ENCODE measurements at regions not wholly inside any gene's neighbourhood (a gene's known extent, or its start where the extent isn't known, plus 50 kb on each side); places are given as distances from the start of the nearest gene placed in this dataset.

DNA sequence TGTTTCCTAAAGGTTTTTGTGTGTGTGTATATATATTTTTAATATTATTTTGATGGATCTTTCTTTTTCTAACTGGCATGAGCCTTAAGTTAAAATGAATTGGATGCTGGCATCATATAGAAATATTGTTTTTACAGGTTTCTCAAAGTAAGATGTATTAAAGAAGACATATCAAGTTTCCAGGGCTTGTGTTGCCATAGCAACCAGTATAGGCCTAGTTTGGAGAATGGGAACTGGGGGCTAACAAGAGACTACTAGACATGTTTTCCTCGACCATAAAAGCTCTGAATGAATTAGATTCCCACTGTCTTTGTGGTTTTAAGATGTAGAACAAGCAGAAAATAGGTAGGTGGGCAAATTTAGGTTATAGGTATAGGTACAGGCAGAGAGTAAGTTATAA lies 771.4 kb downstream of the TUSC7 start:
- Histone ChIP-seq H3K27me3 (no peaks in the 10 kb centered on the region), H3K36me3 (no peaks in the 10 kb centered on the region), H3K4me1 (no peaks in the 10 kb centered on the region), H3K9me3 (no peaks in the 10 kb centered on the region), H3K4me3 (no peak overlapping the region), H3K27ac (no peak overlapping the region)
- no peak for TF ChIP-seq CTCF (IDR thresholded peaks at IDR 0.05)
- no peak for TF ChIP-seq POLR2A (IDR thresholded peaks at IDR 0.05)
- no peak for DNase-seq

DNA sequence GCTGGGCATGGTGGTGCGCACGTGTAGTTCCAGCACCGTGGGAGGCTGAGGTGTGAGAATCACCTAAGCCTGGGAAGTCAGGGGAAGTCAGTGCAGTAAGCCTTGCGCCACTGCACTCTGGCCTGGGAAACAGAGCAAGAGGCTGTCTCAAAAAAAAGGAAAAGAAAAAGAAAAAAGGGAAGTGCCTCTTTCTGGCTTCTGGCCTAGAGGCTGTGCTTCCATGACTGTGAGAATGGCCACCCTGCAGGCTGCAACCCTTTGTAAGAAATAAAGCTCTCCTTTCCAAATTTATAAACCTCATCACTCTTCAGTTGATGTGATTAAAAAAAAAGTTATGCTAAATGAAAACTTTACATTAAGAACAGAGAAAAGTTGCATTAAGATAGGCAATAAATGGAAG lies 774.3 kb downstream of the TUSC7 start:
- Histone ChIP-seq H3K4me3 (no peak overlapping the region), H3K36me3 (no peaks in the 10 kb centered on the region), H3K27me3 (no peaks in the 10 kb centered on the region), H3K27ac (no peak overlapping the region), H3K9me3 (no peaks in the 10 kb centered on the region), H3K4me1 (no peaks in the 10 kb centered on the region)
- TF ChIP-seq CTCF (IDR thresholded peaks at IDR 0.05) (no peak), POLR2A (IDR thresholded peaks at IDR 0.05) (no peak)
- no peak for DNase-seq

DNA sequence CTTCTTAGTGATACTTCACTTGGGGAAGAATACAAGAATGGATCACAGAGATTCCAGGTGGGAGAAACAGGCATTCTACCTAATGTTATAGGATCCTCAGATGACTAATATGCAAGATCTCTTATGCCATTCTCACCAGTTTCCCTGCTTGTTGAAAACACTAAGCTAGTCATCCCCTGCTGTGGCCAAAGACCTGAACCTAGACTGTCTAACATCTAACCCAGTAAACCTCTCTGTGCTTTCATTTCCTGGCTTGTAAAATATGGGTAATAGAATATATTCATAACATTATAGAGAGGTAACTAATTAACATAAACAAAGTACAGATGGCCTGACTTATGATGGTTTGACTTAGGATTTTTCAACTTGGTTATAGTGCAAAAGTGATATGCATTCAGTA lies 776.3 kb downstream of the TUSC7 start:
- Histone ChIP-seq H3K36me3 (no peaks in the 10 kb centered on the region), H3K27ac (no peak overlapping the region), H3K4me3 (no peak overlapping the region), H3K27me3 (no peaks in the 10 kb centered on the region), H3K9me3 (no peaks in the 10 kb centered on the region), H3K4me1 (no peaks in the 10 kb centered on the region)
- no peak for TF ChIP-seq CTCF (IDR thresholded peaks at IDR 0.05)
- no peak for TF ChIP-seq POLR2A (IDR thresholded peaks at IDR 0.05)
- DNase-seq, result no peak

DNA sequence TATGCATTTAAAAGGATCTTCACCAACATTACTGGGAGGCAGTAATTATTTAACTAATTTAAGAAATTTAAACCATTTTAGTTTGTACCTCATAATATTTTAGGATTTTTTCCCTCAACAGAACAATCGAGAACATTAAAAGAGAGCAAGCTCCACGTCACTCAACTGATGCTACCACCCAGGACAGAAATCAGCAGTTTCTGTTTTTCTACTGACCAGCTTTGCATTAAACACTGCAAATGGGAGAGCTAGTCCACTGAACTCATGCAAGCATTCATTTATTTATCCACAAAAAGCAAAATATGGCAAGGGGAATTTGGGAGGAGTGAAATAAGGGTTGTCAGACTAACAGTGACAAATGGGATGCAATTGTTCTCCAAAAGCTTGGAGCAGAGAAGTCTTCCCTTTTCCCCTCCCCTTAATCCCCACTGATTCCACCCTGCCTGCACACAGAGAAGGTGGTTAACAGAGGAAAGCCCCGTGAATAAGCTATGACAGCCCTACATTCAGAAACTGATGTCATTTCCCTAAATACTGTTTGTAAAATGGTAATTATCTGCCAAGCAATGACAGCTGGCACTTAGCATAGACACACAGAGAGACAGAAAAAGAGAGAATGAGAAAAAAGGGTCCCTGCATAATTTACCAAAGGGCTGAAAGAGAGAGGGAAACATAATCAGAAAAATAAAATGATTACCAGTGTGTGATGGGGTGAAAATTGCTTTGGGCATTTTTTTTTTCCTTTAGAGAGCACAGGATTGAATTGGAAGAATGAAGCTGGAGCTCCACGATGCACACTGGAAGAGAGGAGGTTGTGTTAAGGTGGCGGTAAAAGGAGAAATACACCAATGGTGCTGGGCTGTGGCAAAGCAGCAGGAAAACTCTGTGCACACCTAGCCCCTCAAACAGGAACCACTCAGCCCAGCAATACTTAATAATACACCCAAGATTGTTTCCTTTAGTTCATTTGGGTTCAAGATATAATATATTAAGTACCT lies 777.4 kb downstream of the TUSC7 start:
- H3K27me3 ChIP-seq, result no peaks in the 10 kb centered on the region
- H3K4me3 ChIP-seq, result no peak overlapping the region
- no peaks in the 10 kb centered on the region for H3K36me3 ChIP-seq
- no peak for TF ChIP-seq POLR2A (IDR thresholded peaks at IDR 0.05)
- H3K9me3 ChIP-seq, result no peaks in the 10 kb centered on the region
- H3K4me1 ChIP-seq, result no peaks in the 10 kb centered on the region
- no peak overlapping the region for H3K27ac ChIP-seq
- DNase-seq, result no peak

DNA sequence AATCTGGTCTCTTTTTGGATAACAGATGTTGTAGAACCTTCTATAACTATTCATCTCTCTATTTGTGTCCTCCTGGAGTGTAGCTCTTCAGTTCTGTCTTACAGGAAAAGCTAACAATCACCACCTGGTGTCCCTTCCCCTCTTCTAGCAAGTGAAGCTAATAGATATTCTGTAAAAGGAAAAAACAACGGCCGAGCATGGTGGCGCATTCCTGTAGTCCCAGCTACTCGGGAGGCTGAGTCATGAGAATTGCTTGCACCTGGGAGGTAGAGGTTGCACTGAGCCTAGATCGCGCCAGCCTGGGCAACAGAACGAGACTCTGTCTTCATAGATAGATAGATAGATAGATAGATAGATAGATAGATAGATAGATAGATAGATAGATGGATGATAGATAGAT lies 779.4 kb downstream of the TUSC7 start:
- TF ChIP-seq CTCF (IDR thresholded peaks at IDR 0.05) (no peak), POLR2A (IDR thresholded peaks at IDR 0.05) (no peak)
- H3K4me3 ChIP-seq, result no peak overlapping the region
- H3K27me3 ChIP-seq, result no peaks in the 10 kb centered on the region
- no peak overlapping the region for H3K27ac ChIP-seq
- DNase-seq, result no peak
- no peaks in the 10 kb centered on the region for H3K36me3 ChIP-seq
- H3K9me3 ChIP-seq, result no peaks in the 10 kb centered on the region
- H3K4me1 ChIP-seq, result no peaks in the 10 kb centered on the region

- TF ChIP-seq CTCF (IDR thresholded peaks at IDR 0.05) (no peak), POLR2A (IDR thresholded peaks at IDR 0.05) (no peak)
- H3K27ac ChIP-seq, result no peak overlapping the region
- H3K4me3 ChIP-seq, result no peak overlapping the region
- H3K9me3 ChIP-seq, result no peaks in the 10 kb centered on the region
- no peaks in the 10 kb centered on the region for H3K36me3 ChIP-seq
- no peaks in the 10 kb centered on the region for H3K27me3 ChIP-seq
- H3K4me1 ChIP-seq, result no peaks in the 10 kb centered on the region
- no peak for DNase-seq
Observed at GRCh38 chr3:117489663-117490079, 780.1 kb downstream of the TUSC7 start.

Measured in Peyer's patch (tissue), 4 donors.